ENCODE measurements at regions not wholly inside any gene's neighbourhood (a gene's known extent, or its start where the extent isn't known, plus 50 kb on each side); places are given as distances from the start of the nearest gene placed in this dataset.

DNA sequence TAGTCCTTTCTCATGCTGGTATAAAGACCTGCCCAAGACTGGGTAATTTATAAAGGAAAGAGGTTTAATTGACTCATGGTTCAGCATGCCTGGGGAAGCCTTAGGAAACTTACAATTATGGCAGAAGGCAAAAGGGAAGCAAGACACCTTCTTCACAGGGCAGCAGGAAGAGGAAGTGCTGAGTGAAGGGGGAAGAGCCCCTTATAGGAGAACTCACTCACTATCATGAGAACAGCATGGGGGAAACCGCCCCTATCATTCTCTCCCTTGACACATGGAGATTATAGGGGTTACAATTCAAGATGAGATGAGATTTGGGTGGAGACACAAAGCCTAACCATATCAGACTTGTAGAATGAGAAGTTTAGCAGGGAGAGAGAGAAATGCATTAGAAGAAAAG, 373.3 kb upstream of the DIAPH2 start:
- H2AK5ac ChIP-seq (ENCODE audit: low read depth, low read length) = no peak overlapping the region
- ChIA-PET CTCF (ENCODE audit: partially characterized antibody) (no interaction called here), POLR2A (ENCODE audit: partially characterized antibody) (no interaction called here)
- H3K79me1 ChIP-seq (ENCODE audit: low read depth, low read length) = no peaks in the 10 kb centered on the region
- no peak overlapping the region for H4K91ac ChIP-seq (replicated peaks; ENCODE audit: insufficient read length, low read length)
- H3K36me3 ChIP-seq (ENCODE audit: control insufficient read depth in 2 of 4, insufficient read depth in 4 of 4, low read length in 3 of 4) = no peaks in the 10 kb centered on the region
- no peaks in the 10 kb centered on the region for H3K4me1 ChIP-seq (replicated peaks in 1 of 4; ENCODE audit: control insufficient read depth in 3 of 4, insufficient read depth in 4 of 4, low read length in 3 of 4)
- H3K4me2 ChIP-seq (ENCODE audit: insufficient read depth in 1 of 2, low read depth in 2 of 2, low read length in 2 of 2) = no peak overlapping the region
- WGBS, 2 experiments (ENCODE audit: extremely low coverage in 1 of 2, insufficient coverage in 1 of 2, insufficient read length in 1 of 2, insufficient replicate concordance in 2 of 2, low coverage in 1 of 2, low lambda C conversion rate in 2 of 2, missing lambda C conversion rate in 1 of 2) = 100% methylated on average over 1 of the region's 1 CpG; no CpG with 5 or more reads in 1 of the 2 experiments
- H4K8ac ChIP-seq (ENCODE audit: extremely low read depth, insufficient read depth, low read length) = no peak overlapping the region
- H4K20me1 ChIP-seq (replicated peaks in 1 of 2; ENCODE audit: control insufficient read depth in 1 of 2, insufficient read depth in 2 of 2, low read length in 2 of 2) = no peaks in the 10 kb centered on the region
- H3K9me3 ChIP-seq (ENCODE audit: insufficient read depth in 2 of 2, low read depth in 1 of 2, low read length in 1 of 2) = no peaks in the 10 kb centered on the region
- DNase-seq (ENCODE audit: low read depth in 1 of 2, low spot score in 2 of 2) (no peak), FAIRE-seq (no peak)
- no peak overlapping the region for H2BK120ac ChIP-seq (replicated peaks; ENCODE audit: low read depth, low read length)
- H3K27ac ChIP-seq (ENCODE audit: low read depth, low read length) = no peak overlapping the region
- no peak overlapping the region for H4K5ac ChIP-seq (ENCODE audit: insufficient read length, low read depth, low read length)
- H2AFZ ChIP-seq (ENCODE audit: low read length) = no peak overlapping the region
- H3K27me3 ChIP-seq (replicated peaks in 1 of 4; ENCODE audit: control insufficient read depth in 3 of 4, extremely low read depth in 1 of 4, insufficient read depth in 3 of 4, low read length in 3 of 4) = no peaks in the 10 kb centered on the region
- H3K4me3 ChIP-seq (ENCODE audit: extremely low read depth in 1 of 4, insufficient read depth in 2 of 4, low read depth in 3 of 4, low read length in 4 of 4) = no peak overlapping the region
- no peak overlapping the region for H2BK5ac ChIP-seq (ENCODE audit: low read depth, low read length)
- no peak overlapping the region for H3K9ac ChIP-seq (replicated peaks in 1 of 4; ENCODE audit: extremely low read depth in 1 of 4, low read depth in 3 of 4, low read length in 3 of 4)
- H3K23me2 ChIP-seq (ENCODE audit: low read depth, low read length) = no peaks in the 10 kb centered on the region
- no peak overlapping the region for H3K56ac ChIP-seq (replicated peaks; ENCODE audit: insufficient read length, low read depth, low read length)
- H2BK12ac ChIP-seq (ENCODE audit: low read depth, low read length) = no peak overlapping the region
- no peak overlapping the region for H3K4ac ChIP-seq (replicated peaks; ENCODE audit: insufficient read length, low read depth, low read length)
- H3K79me2 ChIP-seq (ENCODE audit: control insufficient read depth in 1 of 2, insufficient read depth in 2 of 2, low read length in 2 of 2) = no peaks in the 10 kb centered on the region
- H3K14ac ChIP-seq (ENCODE audit: insufficient read length) = no peak overlapping the region
- H3K18ac ChIP-seq (ENCODE audit: extremely low read depth, low read length) = no peak overlapping the region
- H2BK20ac ChIP-seq (ENCODE audit: low read length) = no peak overlapping the region
- no peak overlapping the region for H2BK15ac ChIP-seq (ENCODE audit: low read length)
- H3K23ac ChIP-seq (ENCODE audit: insufficient read length) = no peak overlapping the region
- TF ChIP-seq MAFK (IDR thresholded peaks at IDR 0.05; ENCODE audit: low read depth, low read length) = no peak
- TF ChIP-seq, protein P1, sequence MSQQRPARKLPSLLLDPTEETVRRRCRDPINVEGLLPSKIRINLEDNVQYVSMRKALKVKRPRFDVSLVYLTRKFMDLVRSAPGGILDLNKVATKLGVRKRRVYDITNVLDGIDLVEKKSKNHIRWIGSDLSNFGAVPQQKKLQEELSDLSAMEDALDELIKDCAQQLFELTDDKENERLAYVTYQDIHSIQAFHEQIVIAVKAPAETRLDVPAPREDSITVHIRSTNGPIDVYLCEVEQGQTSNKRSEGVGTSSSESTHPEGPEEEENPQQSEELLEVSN (IDR thresholded peaks at IDR 0.05) = no peak
